ENCODE measurements at regions not wholly inside any gene's neighbourhood (a gene's known extent, or its start where the extent isn't known, plus 50 kb on each side); places are given as distances from the start of the nearest gene placed in this dataset.

GRCh38 chr11:10392095-10393079, 62.7 kb upstream of the AMPD3 start:
- H3K4me3 Mint-ChIP-seq, result no peak overlapping the region

GRCh38 chr11:10394229-10395101, 60.6 kb upstream of the AMPD3 start:
- intact Hi-C loops (cut with micrococcal nuclease), result loop anchor here in 1 of 2 donors (2.0 kb wide), 1 partner anchor 60 kb away; no protein-coding TSS in a partner anchor
- ATAC-seq (no peak), DNase-seq (no peak)
- H3K36me3 ChIP-seq (ENCODE audit: control insufficient read depth in 2 of 3, insufficient read depth in 3 of 3, low read length in 3 of 3), result no peaks in the 10 kb centered on the region
- Mint-ChIP-seq H3K9me3 (peaks cover 0 to 6% (median 0%) of the 10 kb centered on the region in 11 donors), H3K4me3 (no peak overlapping the region), H3K36me3 (peaks cover 0 to 5% (median 0%) of the 10 kb centered on the region in 5 donors), H3K27me3 (peaks cover 18 to 27% (median 23%) of the 10 kb centered on the region in 5 donors), H3K4me1 (peaks cover 0 to 5% (median 0%) of the 10 kb centered on the region in 7 donors), H3K27ac (no peak overlapping the region)
- no peak overlapping the region for H3K4me3 ChIP-seq (ENCODE audit: low read length)
- H3K27ac ChIP-seq (ENCODE audit: low read depth, low read length), result no peak overlapping the region
- H3K4me1 ChIP-seq (ENCODE audit: control insufficient read depth in 2 of 2, insufficient read depth in 2 of 2, low read length in 2 of 2), result no peaks in the 10 kb centered on the region
- no peaks in the 10 kb centered on the region for H3K27me3 ChIP-seq (ENCODE audit: control insufficient read depth in 2 of 2, insufficient read depth in 2 of 2, low read length in 2 of 2)
- H3K9me3 ChIP-seq (ENCODE audit: control insufficient read depth in 2 of 3, low read length in 3 of 3), result no peaks in the 10 kb centered on the region
- ChIA-PET POLR2A (no interaction called here), CTCF (no interaction called here)

More at GRCh38 chr11:10392095-10393079, 62.7 kb upstream of the AMPD3 start:
- Histone ChIP-seq H3K9me3 (ENCODE audit: control insufficient read depth in 2 of 3, low read length in 3 of 3) (no peaks in the 10 kb centered on the region), H3K4me3 (ENCODE audit: low read length) (no peak overlapping the region), H3K4me1 (ENCODE audit: control insufficient read depth in 2 of 2, insufficient read depth in 2 of 2, low read length in 2 of 2) (no peaks in the 10 kb centered on the region), H3K27me3 (ENCODE audit: control insufficient read depth in 2 of 2, insufficient read depth in 2 of 2, low read length in 2 of 2) (no peaks in the 10 kb centered on the region), H3K36me3 (ENCODE audit: control insufficient read depth in 2 of 3, insufficient read depth in 3 of 3, low read length in 3 of 3) (no peaks in the 10 kb centered on the region), H3K27ac (ENCODE audit: low read depth, low read length) (no peak overlapping the region)
- intact Hi-C loops (cut with micrococcal nuclease), result no loop called here
- H3K4me1 Mint-ChIP-seq, result peaks cover 0 to 2% (median 0%) of the 10 kb centered on the region in 7 donors
- no peak for ATAC-seq
- peaks cover 22 to 32% (median 23%) of the 10 kb centered on the region in 5 donors for H3K27me3 Mint-ChIP-seq
- ChIA-PET CTCF (interaction anchor here (0.6 to 1.5 kb wide), 2 partner anchors 12 to 270 kb away, joined by 3 read pairs; no protein-coding TSS in a partner anchor), POLR2A (no interaction called here)
- peaks cover 0 to 6% (median 0%) of the 10 kb centered on the region in 5 donors for H3K36me3 Mint-ChIP-seq
- no peak overlapping the region for H3K27ac Mint-ChIP-seq
- no peak for DNase-seq
- peaks cover 0 to 6% (median 0%) of the 10 kb centered on the region in 11 donors for H3K9me3 Mint-ChIP-seq

GRCh38 chr11:10395166-10395897, 59.7 kb upstream of the AMPD3 start:
- intact Hi-C loops (cut with micrococcal nuclease), result loop anchor here in 1 of 2 donors (2.0 kb wide), 1 partner anchor 61 kb away; no protein-coding TSS in a partner anchor
- no peaks in the 10 kb centered on the region for H3K36me3 Mint-ChIP-seq
- ChIA-PET CTCF (no interaction called here), POLR2A (no interaction called here)
- no peak overlapping the region for H3K4me3 Mint-ChIP-seq
- no peak overlapping the region for H3K27ac ChIP-seq (ENCODE audit: low read depth, low read length)
- no peak overlapping the region for H3K4me3 ChIP-seq (ENCODE audit: low read length)
- peaks cover 0 to 6% (median 0%) of the 10 kb centered on the region in 11 donors for H3K9me3 Mint-ChIP-seq
- no peaks in the 10 kb centered on the region for H3K4me1 ChIP-seq (ENCODE audit: control insufficient read depth in 2 of 2, insufficient read depth in 2 of 2, low read length in 2 of 2)
- H3K4me1 Mint-ChIP-seq, result peaks cover 0 to 7% (median 1%) of the 10 kb centered on the region in 7 donors
- H3K36me3 ChIP-seq (ENCODE audit: control insufficient read depth in 2 of 3, insufficient read depth in 3 of 3, low read length in 3 of 3), result no peaks in the 10 kb centered on the region
- peaks cover 9 to 24% (median 15%) of the 10 kb centered on the region in 5 donors for H3K27me3 Mint-ChIP-seq
- H3K27ac Mint-ChIP-seq, result no peak overlapping the region
- no peaks in the 10 kb centered on the region for H3K27me3 ChIP-seq (ENCODE audit: control insufficient read depth in 2 of 2, insufficient read depth in 2 of 2, low read length in 2 of 2)
- DNase-seq (no peak), ATAC-seq (no peak)
- no peaks in the 10 kb centered on the region for H3K9me3 ChIP-seq (ENCODE audit: control insufficient read depth in 2 of 3, low read length in 3 of 3)

- Mint-ChIP-seq H3K9me3 (no peaks in the 10 kb centered on the region), H3K27me3 (peaks cover 0 to 17% (median 5%) of the 10 kb centered on the region in 5 donors), H3K4me3 (no peak overlapping the region), H3K4me1 (peaks cover 0 to 16% (median 5%) of the 10 kb centered on the region in 7 donors), H3K27ac (no peak overlapping the region), H3K36me3 (no peaks in the 10 kb centered on the region)
- intact Hi-C loops (cut with micrococcal nuclease), result no loop called here
- ChIA-PET CTCF (interaction anchor here (0.5 kb wide), 1 partner anchor 83 kb away, joined by 3 read pairs; no protein-coding TSS in a partner anchor), POLR2A (no interaction called here)
- Histone ChIP-seq H3K36me3 (ENCODE audit: control insufficient read depth in 2 of 3, insufficient read depth in 3 of 3, low read length in 3 of 3) (no peaks in the 10 kb centered on the region), H3K4me3 (ENCODE audit: low read length) (no peak overlapping the region), H3K9me3 (ENCODE audit: control insufficient read depth in 2 of 3, low read length in 3 of 3) (no peaks in the 10 kb centered on the region), H3K27me3 (ENCODE audit: control insufficient read depth in 2 of 2, insufficient read depth in 2 of 2, low read length in 2 of 2) (no peaks in the 10 kb centered on the region), H3K4me1 (ENCODE audit: control insufficient read depth in 2 of 2, insufficient read depth in 2 of 2, low read length in 2 of 2) (no peaks in the 10 kb centered on the region), H3K27ac (ENCODE audit: low read depth, low read length) (no peak overlapping the region)
- DNase-seq (no peak), ATAC-seq (no peak)
Observed at GRCh38 chr11:10396771-10397170, 58.3 kb upstream of the AMPD3 start.

GRCh38 chr11:10397226-10397987, 57.7 kb upstream of the AMPD3 start:
- peaks cover 0 to 13% (median 5%) of the 10 kb centered on the region in 5 donors for H3K27me3 Mint-ChIP-seq
- ChIA-PET POLR2A (interaction anchor here (0.7 kb wide), 1 partner anchor 54 kb away, joined by 3 read pairs; no protein-coding TSS in a partner anchor), CTCF (no interaction called here)
- no peak overlapping the region for H3K4me3 ChIP-seq (ENCODE audit: low read length)
- no peaks in the 10 kb centered on the region for H3K4me1 ChIP-seq (ENCODE audit: control insufficient read depth in 2 of 2, insufficient read depth in 2 of 2, low read length in 2 of 2)
- H3K9me3 ChIP-seq (ENCODE audit: control insufficient read depth in 2 of 3, low read length in 3 of 3), result no peaks in the 10 kb centered on the region
- ATAC-seq, result no peak
- H3K36me3 ChIP-seq (ENCODE audit: control insufficient read depth in 2 of 3, insufficient read depth in 3 of 3, low read length in 3 of 3), result no peaks in the 10 kb centered on the region
- H3K4me3 Mint-ChIP-seq, result no peak overlapping the region
- no peaks in the 10 kb centered on the region for H3K9me3 Mint-ChIP-seq
- no peaks in the 10 kb centered on the region for H3K36me3 Mint-ChIP-seq
- H3K4me1 Mint-ChIP-seq, result peaks cover 0 to 16% (median 5%) of the 10 kb centered on the region in 7 donors
- H3K27ac Mint-ChIP-seq, result peak overlapping the region in 1 of 9 donors; percentile 17
- no peaks in the 10 kb centered on the region for H3K27me3 ChIP-seq (ENCODE audit: control insufficient read depth in 2 of 2, insufficient read depth in 2 of 2, low read length in 2 of 2)
- DNase-seq, result no peak
- intact Hi-C loops (cut with micrococcal nuclease), result no loop called here
- H3K27ac ChIP-seq (ENCODE audit: low read depth, low read length), result no peak overlapping the region
